ENCODE measurements at regions not wholly inside any gene's neighbourhood (a gene's known extent, or its start where the extent isn't known, plus 50 kb on each side); places are given as distances from the start of the nearest gene placed in this dataset.

DNA sequence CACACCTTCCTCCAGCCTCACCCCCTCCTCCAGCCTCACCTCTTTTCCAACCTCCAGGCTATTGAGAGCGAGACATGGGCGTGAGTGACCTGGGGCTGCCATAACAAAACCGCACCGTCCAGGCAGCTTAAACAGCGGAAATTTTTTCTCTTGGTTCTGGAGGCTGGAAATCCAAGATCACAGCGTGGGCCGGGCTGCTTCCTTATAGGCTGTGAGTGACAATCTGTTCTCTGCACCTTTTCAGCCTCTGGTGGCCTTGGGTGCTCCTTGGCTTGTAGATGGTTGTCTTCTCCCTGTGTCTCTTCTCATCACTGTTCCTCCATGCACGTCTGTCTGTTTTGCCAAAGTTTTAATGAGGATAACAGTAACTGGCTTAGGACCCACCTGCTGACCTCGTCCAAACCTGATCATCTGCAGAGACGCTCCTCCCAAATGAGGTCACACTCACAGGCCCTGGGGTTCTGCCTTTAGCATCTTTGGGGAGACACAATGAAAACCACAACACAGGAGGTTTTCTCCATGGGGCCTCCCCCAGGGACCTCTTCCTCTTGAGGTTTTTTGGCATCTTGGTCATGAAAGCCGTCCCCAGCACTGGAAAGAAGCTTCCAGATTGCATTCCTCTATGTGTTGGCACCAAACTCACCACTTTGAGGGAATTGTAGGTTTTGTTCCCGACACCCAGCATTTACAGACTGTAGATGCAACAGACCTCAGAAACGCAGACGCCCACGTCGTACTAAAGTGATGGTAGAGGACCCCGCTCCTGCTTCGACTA is 878.1 kb downstream of the BRD1 start:
- H3K9me3 ChIP-seq, result no peaks in the 10 kb centered on the region
- ATAC-seq (no peak), DNase-seq (no peak)
- peaks cover 0 to 4% (median 0%) of the 10 kb centered on the region in 3 donors for H3K27me3 ChIP-seq (ENCODE audit: insufficient read depth in 3 of 3, low read length in 2 of 3)
- H3K36me3 ChIP-seq (ENCODE audit: insufficient read depth in 1 of 2, low read depth in 1 of 2), result no peaks in the 10 kb centered on the region
- intact Hi-C loops (cut with DNase I), result no loop called here
- no peak overlapping the region for H3K4me3 ChIP-seq
- no peak overlapping the region for H3K27ac ChIP-seq
- WGBS, 3 donors, result 73 to 75% (median 74%) methylated on average over 18 of the region's 18 CpGs
- TF ChIP-seq, protein P1, sequence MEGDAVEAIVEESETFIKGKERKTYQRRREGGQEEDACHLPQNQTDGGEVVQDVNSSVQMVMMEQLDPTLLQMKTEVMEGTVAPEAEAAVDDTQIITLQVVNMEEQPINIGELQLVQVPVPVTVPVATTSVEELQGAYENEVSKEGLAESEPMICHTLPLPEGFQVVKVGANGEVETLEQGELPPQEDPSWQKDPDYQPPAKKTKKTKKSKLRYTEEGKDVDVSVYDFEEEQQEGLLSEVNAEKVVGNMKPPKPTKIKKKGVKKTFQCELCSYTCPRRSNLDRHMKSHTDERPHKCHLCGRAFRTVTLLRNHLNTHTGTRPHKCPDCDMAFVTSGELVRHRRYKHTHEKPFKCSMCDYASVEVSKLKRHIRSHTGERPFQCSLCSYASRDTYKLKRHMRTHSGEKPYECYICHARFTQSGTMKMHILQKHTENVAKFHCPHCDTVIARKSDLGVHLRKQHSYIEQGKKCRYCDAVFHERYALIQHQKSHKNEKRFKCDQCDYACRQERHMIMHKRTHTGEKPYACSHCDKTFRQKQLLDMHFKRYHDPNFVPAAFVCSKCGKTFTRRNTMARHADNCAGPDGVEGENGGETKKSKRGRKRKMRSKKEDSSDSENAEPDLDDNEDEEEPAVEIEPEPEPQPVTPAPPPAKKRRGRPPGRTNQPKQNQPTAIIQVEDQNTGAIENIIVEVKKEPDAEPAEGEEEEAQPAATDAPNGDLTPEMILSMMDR (IDR thresholded peaks at IDR 0.05), result no peak
- no peaks in the 10 kb centered on the region for H3K4me1 ChIP-seq

DNA sequence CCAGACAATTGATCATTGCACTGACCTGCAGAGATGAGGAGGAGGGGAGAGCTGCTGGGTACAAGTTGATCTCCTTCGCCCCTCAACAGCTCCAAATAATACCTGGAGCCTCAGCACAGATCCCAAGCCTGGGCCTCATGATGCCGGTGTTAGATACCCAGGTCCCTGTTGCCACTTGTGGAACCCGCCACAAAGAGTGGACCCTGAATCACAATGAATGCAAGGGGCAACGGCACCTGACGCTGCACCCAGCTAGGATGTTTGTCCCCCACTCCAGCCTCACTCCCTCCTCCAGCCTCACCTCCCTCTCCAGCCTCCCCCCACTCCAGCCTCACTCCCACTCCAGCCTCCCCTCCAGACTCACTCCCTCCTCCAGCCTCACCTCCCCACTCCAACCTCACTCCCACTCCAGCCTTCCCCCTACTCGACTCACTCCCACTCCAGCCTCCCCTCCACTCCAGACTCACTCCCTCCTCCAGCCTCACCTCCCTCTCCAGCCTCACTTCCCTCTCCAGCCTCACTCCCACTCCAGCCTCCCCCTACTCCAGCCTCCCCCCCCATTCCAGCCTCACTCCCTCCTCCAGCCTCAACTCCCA is 879.0 kb downstream of the BRD1 start:
- ATAC-seq, result no peak
- 84 to 89% (median 87%) methylated on average over 5 to 6 of the region's 6 CpGs for WGBS, 3 donors
- Histone ChIP-seq H3K27me3 (ENCODE audit: insufficient read depth in 3 of 3, low read length in 2 of 3) (peaks cover 0 to 4% (median 0%) of the 10 kb centered on the region in 3 donors), H3K27ac (no peak overlapping the region), H3K36me3 (ENCODE audit: insufficient read depth in 1 of 2, low read depth in 1 of 2) (no peaks in the 10 kb centered on the region), H3K4me1 (no peaks in the 10 kb centered on the region), H3K4me3 (no peak overlapping the region), H3K9me3 (no peaks in the 10 kb centered on the region)
- intact Hi-C loops (cut with DNase I), result no loop called here
- DNase-seq, result no peak
- TF ChIP-seq, protein P1 (IDR thresholded peaks at IDR 0.05), result no peak

DNA sequence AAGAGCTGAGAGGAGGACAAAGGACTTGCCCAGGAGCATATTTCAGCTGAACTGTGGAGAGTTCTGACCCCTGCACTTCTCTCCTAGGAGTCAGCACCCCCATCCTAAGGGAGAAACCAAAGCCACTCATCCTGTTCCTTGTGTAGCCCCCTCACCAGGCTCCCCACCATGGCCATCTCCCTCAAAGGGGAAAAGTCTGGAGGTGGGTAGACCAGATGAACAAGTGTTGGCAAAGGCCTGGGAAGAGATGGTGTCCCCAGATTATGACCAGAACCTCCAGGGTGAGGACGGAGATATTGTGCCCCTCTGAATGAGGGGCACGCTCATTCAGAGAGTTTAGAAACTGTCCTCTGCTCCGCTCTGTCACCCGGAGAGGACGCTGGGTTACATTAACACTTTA is 880.0 kb downstream of the BRD1 start:
- Histone ChIP-seq H3K27ac (no peak overlapping the region), H3K4me3 (no peak overlapping the region), H3K9me3 (no peaks in the 10 kb centered on the region), H3K4me1 (no peaks in the 10 kb centered on the region), H3K36me3 (ENCODE audit: insufficient read depth in 1 of 2, low read depth in 1 of 2) (no peaks in the 10 kb centered on the region), H3K27me3 (ENCODE audit: insufficient read depth in 3 of 3, low read length in 2 of 3) (peaks cover 0 to 4% (median 0%) of the 10 kb centered on the region in 3 donors)
- intact Hi-C loops (cut with DNase I), result no loop called here
- ATAC-seq, result no peak
- no peak for DNase-seq
- 84 to 90% (median 85%) methylated on average over 5 of the region's 5 CpGs for WGBS, 3 donors
- TF ChIP-seq, protein P1 (IDR thresholded peaks at IDR 0.05), result no peak

DNA sequence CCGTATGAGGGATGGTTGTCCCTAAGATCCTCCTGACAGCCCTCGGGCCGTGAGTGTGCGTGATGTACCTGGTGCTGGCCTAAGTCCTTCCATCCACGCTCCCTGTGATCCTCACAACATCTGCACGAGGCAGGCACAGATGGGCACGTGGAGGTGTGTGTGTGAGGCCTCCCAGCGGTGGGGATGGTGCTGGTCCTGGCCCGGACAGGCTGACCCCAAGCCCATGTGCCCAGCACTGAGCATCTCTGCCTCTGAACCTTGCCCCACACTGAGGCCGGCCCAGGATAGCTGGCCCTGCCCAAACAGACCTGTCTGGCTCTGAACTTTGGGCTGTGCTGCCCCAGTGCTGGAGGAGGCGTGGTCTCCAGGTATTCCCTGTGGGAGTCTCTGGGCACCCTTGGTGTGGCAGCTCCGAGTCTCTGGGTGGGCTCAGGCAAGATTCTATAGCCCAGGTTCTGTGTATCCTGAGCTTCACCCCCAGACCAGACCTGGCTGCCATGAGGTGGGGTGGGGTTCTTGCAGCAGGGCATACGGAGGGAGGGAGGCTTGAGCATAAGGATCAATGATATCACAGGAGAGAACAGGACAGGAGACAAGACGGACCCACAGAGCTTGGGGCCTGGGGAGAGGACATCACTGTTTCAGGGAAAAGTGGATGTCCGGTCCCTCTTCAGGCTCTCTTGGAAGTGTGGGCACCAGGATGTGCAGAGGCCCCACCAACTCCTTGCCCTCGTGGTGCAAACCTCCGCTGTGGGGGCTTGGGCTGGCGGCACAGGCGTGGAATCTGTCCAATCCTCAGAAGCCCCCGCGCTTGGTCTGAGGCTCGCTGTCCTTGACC is 881.8 kb downstream of the BRD1 start:
- intact Hi-C loops (cut with DNase I), result no loop called here
- peaks cover 0 to 4% (median 0%) of the 10 kb centered on the region in 3 donors for H3K27me3 ChIP-seq (ENCODE audit: insufficient read depth in 3 of 3, low read length in 2 of 3)
- ATAC-seq (no peak), DNase-seq (no peak)
- TF ChIP-seq, protein P1 (IDR thresholded peaks at IDR 0.05), result no peak
- WGBS, 3 donors, result 86 to 93% (median 91%) methylated on average over 21 to 22 of the region's 22 CpGs
- H3K36me3 ChIP-seq (ENCODE audit: insufficient read depth in 1 of 2, low read depth in 1 of 2), result no peaks in the 10 kb centered on the region
- H3K4me1 ChIP-seq, result no peaks in the 10 kb centered on the region
- no peak overlapping the region for H3K4me3 ChIP-seq
- no peaks in the 10 kb centered on the region for H3K9me3 ChIP-seq
- no peak overlapping the region for H3K27ac ChIP-seq

Measured in psoas muscle (tissue), 7 donors.